Bronchial epithelial cell (primary cell): ENCODE measurements at regions not wholly inside any gene's neighbourhood (a gene's known extent, or its start where the extent isn't known, plus 50 kb on each side); places are given as distances from the start of the nearest gene placed in this dataset.
A peak's percentile ranks its signal among the peaks of the same experiment; 100 is the strongest.

ENCODE experiments used
- DNase-seq: peaks from one replicate; pipeline ENCODE4 v3.0.0-alpha.2; 2010; ENCODE audit warnings: low read depth
- FAIRE-seq: peaks from 2 replicates; lab custom pipeline; 2011; peaks lifted over from hg19 to GRCh38; lab: Jason Lieb, UNC
- H3K27me3 ChIP-seq: 2 replicates; pipeline ENCODE4 v1.5.1; 2011; ENCODE audit warnings: low read length; ENCODE audit not compliant: control insufficient read depth, insufficient read depth
- H3K36me3 ChIP-seq: 2 replicates; pipeline ENCODE4 v1.5.1; 2011; ENCODE audit warnings: low read length; ENCODE audit not compliant: control insufficient read depth, insufficient read depth
- H3K4me3 ChIP-seq: 2 replicates; pipeline ENCODE4 v1.5.1; 2011; ENCODE audit warnings: mild to moderate bottlenecking, low read depth, low read length, control low read depth
- TF ChIP-seq, protein P1 (sequence below): IDR thresholded peaks from 2 replicates; pipeline ENCODE4 v1.5.1; 2011; ENCODE audit warnings: mild to moderate bottlenecking, moderate library complexity, low read length, control low read depth, inconsistent platforms; ENCODE audit not compliant: insufficient read depth, severe bottlenecking

DNA sequence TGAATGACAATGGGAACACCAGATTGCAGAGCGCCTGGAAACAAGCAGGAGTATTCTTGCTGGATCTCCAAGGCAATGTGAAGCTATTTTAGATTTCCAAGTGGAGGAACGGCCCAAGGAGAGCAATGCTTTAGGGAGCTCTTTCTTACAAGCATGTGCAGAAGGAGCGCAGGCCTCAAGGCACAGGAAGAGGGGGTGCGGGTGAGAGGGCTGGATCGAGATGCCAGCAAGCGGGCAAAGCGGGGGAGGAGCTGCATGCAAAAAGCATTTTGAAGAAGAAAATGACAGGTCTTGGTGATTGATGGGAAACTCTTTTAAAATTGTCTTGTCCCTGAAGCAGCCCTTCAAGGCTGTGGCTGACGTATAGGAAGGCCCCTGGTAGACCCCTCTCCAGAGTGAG is 171.9 kb downstream of the QRSL1 start:
- Histone ChIP-seq H3K36me3 (no peaks in the 10 kb centered on the region), H3K4me3 (no peak overlapping the region), H3K27me3 (no peaks in the 10 kb centered on the region)
- FAIRE-seq: no peak
- no peak for DNase-seq
- TF ChIP-seq, protein P1, sequence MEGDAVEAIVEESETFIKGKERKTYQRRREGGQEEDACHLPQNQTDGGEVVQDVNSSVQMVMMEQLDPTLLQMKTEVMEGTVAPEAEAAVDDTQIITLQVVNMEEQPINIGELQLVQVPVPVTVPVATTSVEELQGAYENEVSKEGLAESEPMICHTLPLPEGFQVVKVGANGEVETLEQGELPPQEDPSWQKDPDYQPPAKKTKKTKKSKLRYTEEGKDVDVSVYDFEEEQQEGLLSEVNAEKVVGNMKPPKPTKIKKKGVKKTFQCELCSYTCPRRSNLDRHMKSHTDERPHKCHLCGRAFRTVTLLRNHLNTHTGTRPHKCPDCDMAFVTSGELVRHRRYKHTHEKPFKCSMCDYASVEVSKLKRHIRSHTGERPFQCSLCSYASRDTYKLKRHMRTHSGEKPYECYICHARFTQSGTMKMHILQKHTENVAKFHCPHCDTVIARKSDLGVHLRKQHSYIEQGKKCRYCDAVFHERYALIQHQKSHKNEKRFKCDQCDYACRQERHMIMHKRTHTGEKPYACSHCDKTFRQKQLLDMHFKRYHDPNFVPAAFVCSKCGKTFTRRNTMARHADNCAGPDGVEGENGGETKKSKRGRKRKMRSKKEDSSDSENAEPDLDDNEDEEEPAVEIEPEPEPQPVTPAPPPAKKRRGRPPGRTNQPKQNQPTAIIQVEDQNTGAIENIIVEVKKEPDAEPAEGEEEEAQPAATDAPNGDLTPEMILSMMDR: no peak

DNA sequence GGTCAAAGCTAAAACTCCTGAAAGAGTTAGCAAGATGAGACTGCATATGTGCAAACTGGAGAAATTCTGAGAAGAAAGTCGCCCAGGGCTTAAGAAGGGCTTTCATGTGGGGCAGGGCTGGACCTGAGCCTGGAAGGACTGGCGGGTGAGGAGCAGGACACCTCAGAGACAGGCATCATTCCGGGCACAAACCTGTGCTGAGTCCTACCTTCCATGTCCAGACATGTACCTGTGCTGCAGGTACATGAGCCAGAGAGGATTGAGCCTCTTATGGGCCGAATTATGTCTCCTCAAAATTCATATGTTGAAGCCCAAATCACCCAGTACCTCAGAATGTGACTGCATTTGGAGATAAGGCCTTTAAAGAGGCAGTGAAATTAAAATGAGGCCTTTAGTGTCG is 171.0 kb downstream of the QRSL1 start:
- FAIRE-seq (no peak), DNase-seq (peak; percentile 92)
- no peak overlapping the region for H3K4me3 ChIP-seq
- TF ChIP-seq, protein P1: no peak
- no peaks in the 10 kb centered on the region for H3K36me3 ChIP-seq
- H3K27me3 ChIP-seq: no peaks in the 10 kb centered on the region

GRCh38 chr6:106799031-106799894 is 169.9 kb downstream of the QRSL1 start:
- Histone ChIP-seq H3K27me3 (no peaks in the 10 kb centered on the region), H3K36me3 (no peaks in the 10 kb centered on the region), H3K4me3 (no peak overlapping the region)
- FAIRE-seq: no peak
- TF ChIP-seq, protein P1: no peak
- peak; percentile 85 for DNase-seq

- DNase-seq: no peak
- H3K36me3 ChIP-seq: no peaks in the 10 kb centered on the region
- H3K4me3 ChIP-seq: no peak overlapping the region
- FAIRE-seq: no peak
- H3K27me3 ChIP-seq: no peaks in the 10 kb centered on the region
- TF ChIP-seq, protein P1: no peak
These were observed 167.8 kb downstream of the QRSL1 start for GRCh38 chr6:106797186-106797585.

DNA sequence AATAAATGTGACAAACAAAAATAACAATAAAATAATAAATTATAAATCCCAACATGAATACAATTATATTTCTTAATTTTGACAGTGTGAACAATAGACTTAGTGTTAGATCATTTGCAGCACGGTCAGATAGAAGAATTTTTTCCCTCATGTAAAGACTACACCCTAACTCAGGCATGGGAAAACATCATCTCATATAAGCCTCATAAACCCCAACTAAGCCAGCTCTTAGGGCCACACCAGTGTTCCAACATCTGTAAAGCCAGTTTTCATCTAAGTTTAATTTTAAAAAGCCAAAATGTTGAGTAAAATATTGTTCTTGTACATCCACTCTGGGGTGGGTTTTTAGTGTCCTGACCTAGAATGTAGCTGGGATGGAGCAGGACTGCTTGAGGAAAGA is 167.4 kb downstream of the QRSL1 start:
- TF ChIP-seq, protein P1: no peak
- no peak for DNase-seq
- H3K4me3 ChIP-seq: no peak overlapping the region
- H3K36me3 ChIP-seq: no peaks in the 10 kb centered on the region
- no peak for FAIRE-seq
- H3K27me3 ChIP-seq: no peaks in the 10 kb centered on the region
